HG02973 (cell line): ENCODE measurements at regions not wholly inside any gene's neighbourhood (a gene's known extent, or its start where the extent isn't known, plus 50 kb on each side); places are given as distances from the start of the nearest gene placed in this dataset.

ENCODE experiments used
- ATAC-seq: cut with Tn5 transposase; IDR thresholded peaks from one replicate; pipeline ENCODE4 v1.9.1; 2021; ENCODE audit warnings: moderate library complexity; ENCODE audit not compliant: unreplicated experiment

GRCh38 chr16:76222853-76223252 lies 54.3 kb upstream of the CNTNAP4 start:
- ATAC-seq: no peak

- no peak for ATAC-seq
These were observed 51.2 kb upstream of the CNTNAP4 start for GRCh38 chr16:76226011-76226410.

GRCh38 chr16:76226481-76226880 lies 50.7 kb upstream of the CNTNAP4 start:
- no peak for ATAC-seq
